HFFc6 (cell line): ENCODE measurements at regions not wholly inside any gene's neighbourhood (a gene's known extent, or its start where the extent isn't known, plus 50 kb on each side); places are given as distances from the start of the nearest gene placed in this dataset.

Source experiments
- DNase-seq: peaks from one replicate; pipeline ENCODE4 v3.0.0-alpha.2; 2018
- H3K27ac Mint-ChIP-seq: 2 replicates; pipeline ENCODE4 v1.8.0; 2020; ENCODE audit warnings: mild to moderate bottlenecking, mixed read lengths
- H3K27me3 Mint-ChIP-seq: 2 replicates; pipeline ENCODE4 v1.8.0; 2021; ENCODE audit warnings: mild to moderate bottlenecking, moderate library complexity, mixed read lengths; ENCODE audit not compliant: insufficient read depth
- H3K36me3 Mint-ChIP-seq: 2 replicates; pipeline ENCODE4 v1.8.0; 2021; ENCODE audit warnings: low read depth, mixed read lengths
- H3K4me1 Mint-ChIP-seq: 2 replicates; pipeline ENCODE4 v1.8.0; 2020; ENCODE audit warnings: low read depth, mixed read lengths
- H3K4me3 Mint-ChIP-seq: 2 replicates; pipeline ENCODE4 v1.8.0; 2020; ENCODE audit warnings: mild to moderate bottlenecking, moderate library complexity, mixed read lengths
- H3K9me3 Mint-ChIP-seq: 2 replicates; pipeline ENCODE4 v1.8.0; 2020; ENCODE audit warnings: mild to moderate bottlenecking, mixed read lengths
- TF ChIP-seq, protein P1 (sequence below): fragments of 200-600 bp; sonication (generic); IDR thresholded peaks from 2 replicates; pipeline ENCODE4 v1.5.0; 2021; ENCODE audit warnings: antibody characterized with exemption, mild to moderate bottlenecking

DNA sequence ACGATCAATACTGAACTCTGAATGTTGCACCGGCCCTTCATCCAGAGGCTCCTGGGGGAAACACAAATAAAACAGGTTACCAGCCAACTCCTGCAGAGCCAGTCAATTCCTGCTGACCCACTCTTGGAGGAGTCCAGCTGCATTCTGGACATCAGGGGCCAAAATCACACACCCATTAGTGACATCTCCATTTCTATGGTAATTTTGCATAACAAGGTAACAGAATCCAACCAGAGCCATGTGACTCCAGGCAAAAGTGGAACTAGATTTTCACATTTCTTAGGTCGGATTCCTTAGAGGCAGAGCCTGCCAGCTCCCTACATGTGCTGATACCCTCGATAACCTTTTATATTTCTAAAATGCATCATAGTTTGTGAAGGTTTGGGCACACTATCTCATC lies 119.2 kb upstream of the CTNNB1 start:
- H3K4me1 Mint-ChIP-seq: no peaks in the 10 kb centered on the region
- H3K36me3 Mint-ChIP-seq: no peaks in the 10 kb centered on the region
- DNase-seq: no peak
- TF ChIP-seq, protein P1, sequence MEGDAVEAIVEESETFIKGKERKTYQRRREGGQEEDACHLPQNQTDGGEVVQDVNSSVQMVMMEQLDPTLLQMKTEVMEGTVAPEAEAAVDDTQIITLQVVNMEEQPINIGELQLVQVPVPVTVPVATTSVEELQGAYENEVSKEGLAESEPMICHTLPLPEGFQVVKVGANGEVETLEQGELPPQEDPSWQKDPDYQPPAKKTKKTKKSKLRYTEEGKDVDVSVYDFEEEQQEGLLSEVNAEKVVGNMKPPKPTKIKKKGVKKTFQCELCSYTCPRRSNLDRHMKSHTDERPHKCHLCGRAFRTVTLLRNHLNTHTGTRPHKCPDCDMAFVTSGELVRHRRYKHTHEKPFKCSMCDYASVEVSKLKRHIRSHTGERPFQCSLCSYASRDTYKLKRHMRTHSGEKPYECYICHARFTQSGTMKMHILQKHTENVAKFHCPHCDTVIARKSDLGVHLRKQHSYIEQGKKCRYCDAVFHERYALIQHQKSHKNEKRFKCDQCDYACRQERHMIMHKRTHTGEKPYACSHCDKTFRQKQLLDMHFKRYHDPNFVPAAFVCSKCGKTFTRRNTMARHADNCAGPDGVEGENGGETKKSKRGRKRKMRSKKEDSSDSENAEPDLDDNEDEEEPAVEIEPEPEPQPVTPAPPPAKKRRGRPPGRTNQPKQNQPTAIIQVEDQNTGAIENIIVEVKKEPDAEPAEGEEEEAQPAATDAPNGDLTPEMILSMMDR: no peak
- H3K4me3 Mint-ChIP-seq: no peak overlapping the region
- no peak overlapping the region for H3K27ac Mint-ChIP-seq
- H3K9me3 Mint-ChIP-seq: peaks cover 18% of the 10 kb centered on the region
- peaks cover 1% of the 10 kb centered on the region; the same call in 1 of the 2 replicates for H3K27me3 Mint-ChIP-seq

DNA sequence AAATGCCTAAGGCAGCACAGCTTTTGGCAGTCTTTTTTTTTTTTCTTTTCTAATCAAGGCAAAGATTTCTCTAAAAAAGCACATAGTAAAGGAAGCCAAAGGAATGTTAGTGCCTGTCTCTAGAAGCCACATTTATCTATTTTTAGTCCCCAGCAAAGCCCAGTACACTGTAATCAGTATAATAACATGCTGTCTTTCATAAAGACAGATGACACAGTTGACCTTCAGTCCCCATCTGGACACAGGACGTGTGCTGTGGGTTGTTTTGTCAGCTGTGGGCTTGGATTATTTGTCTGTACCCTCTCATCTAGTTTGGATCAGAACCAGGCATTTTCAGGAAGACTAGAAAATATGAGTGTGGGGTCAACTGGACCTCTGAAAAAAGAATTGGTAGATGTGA lies 110.4 kb upstream of the CTNNB1 start:
- TF ChIP-seq, protein P1: no peak

DNA sequence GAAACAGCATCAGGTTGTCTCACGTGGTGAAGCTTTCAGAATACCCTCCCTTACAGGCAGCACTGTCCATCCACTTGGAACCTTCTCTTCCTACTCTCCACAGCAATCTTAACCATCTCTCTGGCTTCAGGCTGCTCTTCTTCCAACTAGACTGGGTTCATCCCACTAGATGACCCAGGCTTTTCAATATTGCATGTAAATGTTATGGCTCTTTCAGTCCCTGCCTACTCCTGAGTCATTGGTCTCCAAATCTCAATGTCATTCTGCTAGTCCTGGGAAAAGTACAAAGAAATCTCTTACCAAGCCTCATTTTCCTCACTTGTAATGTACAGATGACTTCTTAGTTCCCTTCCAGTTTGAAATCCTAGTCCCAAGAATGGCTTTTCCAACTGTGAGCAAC lies 109.7 kb upstream of the CTNNB1 start:
- no peak overlapping the region for H3K27ac Mint-ChIP-seq
- no peaks in the 10 kb centered on the region for H3K4me1 Mint-ChIP-seq
- TF ChIP-seq, protein P1: no peak
- H3K4me3 Mint-ChIP-seq: no peak overlapping the region
- DNase-seq: no peak
- H3K9me3 Mint-ChIP-seq: peaks cover 18% of the 10 kb centered on the region
- H3K27me3 Mint-ChIP-seq: 0 out of 2 replicates have a peak, but pooled peaks cover 3% of the 10 kb centered on the region
- no peaks in the 10 kb centered on the region for H3K36me3 Mint-ChIP-seq

More for the DNA sequence above, 110.4 kb upstream of the CTNNB1 start:
- no peaks in the 10 kb centered on the region for H3K4me1 Mint-ChIP-seq
- DNase-seq: no peak
- H3K9me3 Mint-ChIP-seq: peaks cover 13% of the 10 kb centered on the region
- no peak overlapping the region for H3K4me3 Mint-ChIP-seq
- 0 out of 2 replicates have a peak, but pooled peaks cover 3% of the 10 kb centered on the region for H3K27me3 Mint-ChIP-seq
- H3K27ac Mint-ChIP-seq: no peak overlapping the region
- H3K36me3 Mint-ChIP-seq: no peaks in the 10 kb centered on the region

- Mint-ChIP-seq H3K4me1 (no peaks in the 10 kb centered on the region), H3K9me3 (peaks cover 12% of the 10 kb centered on the region; the same call in 1 of the 2 replicates), H3K27me3 (peaks cover 3% of the 10 kb centered on the region; the same call in 1 of the 2 replicates), H3K27ac (no peak overlapping the region), H3K4me3 (no peak overlapping the region), H3K36me3 (no peaks in the 10 kb centered on the region)
- DNase-seq: no peak
- TF ChIP-seq, protein P1: no peak
These were observed 106.5 kb upstream of the CTNNB1 start for GRCh38 chr3:41092844-41093243.

- no peaks in the 10 kb centered on the region for H3K36me3 Mint-ChIP-seq
- TF ChIP-seq, protein P1: no peak
- no peak overlapping the region for H3K4me3 Mint-ChIP-seq
- H3K9me3 Mint-ChIP-seq: peaks cover 10% of the 10 kb centered on the region
- no peak for DNase-seq
- H3K27ac Mint-ChIP-seq: no peak overlapping the region
- H3K4me1 Mint-ChIP-seq: no peaks in the 10 kb centered on the region
- peaks cover 3% of the 10 kb centered on the region; the same call in 1 of the 2 replicates for H3K27me3 Mint-ChIP-seq
These were observed 105.8 kb upstream of the CTNNB1 start for GRCh38 chr3:41093476-41093875.

- H3K27me3 Mint-ChIP-seq: peaks cover 3% of the 10 kb centered on the region; the same call in 1 of the 2 replicates
- peaks cover 10% of the 10 kb centered on the region for H3K9me3 Mint-ChIP-seq
- no peak overlapping the region for H3K27ac Mint-ChIP-seq
- H3K4me1 Mint-ChIP-seq: no peaks in the 10 kb centered on the region
- no peak overlapping the region for H3K4me3 Mint-ChIP-seq
- no peak for DNase-seq
- no peaks in the 10 kb centered on the region for H3K36me3 Mint-ChIP-seq
- TF ChIP-seq, protein P1: no peak
These were observed 105.0 kb upstream of the CTNNB1 start for GRCh38 chr3:41094351-41094750.
